ENCODE measurements at regions not wholly inside any gene's neighbourhood (a gene's known extent, or its start where the extent isn't known, plus 50 kb on each side); places are given as distances from the start of the nearest gene placed in this dataset.
A peak's percentile ranks its signal among the peaks of the same experiment; 100 is the strongest.
"Not testable (repeated sequence)": the region's sequence is repeated elsewhere in the genome, so short reads cannot be mapped to it uniquely, and the experiment has no call there.

- no peak for DNase-seq (ENCODE audit: low read depth in 1 of 2, low spot score in 1 of 2)
These were observed 510.3 kb downstream of the PLCL1 start for GRCh38 chr2:198314559-198315153.

- no peak for DNase-seq (ENCODE audit: low read depth in 1 of 2, low spot score in 1 of 2)
These were observed 508.4 kb downstream of the PLCL1 start for GRCh38 chr2:198312596-198313483.

- no peak for DNase-seq (ENCODE audit: low read depth in 1 of 2, low spot score in 1 of 2)
These were observed 506.6 kb downstream of the PLCL1 start for GRCh38 chr2:198311020-198311419.

- DNase-seq (ENCODE audit: low read depth in 1 of 2, low spot score in 1 of 2) = peak; percentile 5 to 20
These were observed 505.4 kb downstream of the PLCL1 start for GRCh38 chr2:198309673-198310280.

- DNase-seq (ENCODE audit: low read depth in 1 of 2, low spot score in 1 of 2) = no peak
These were observed 504.7 kb downstream of the PLCL1 start for GRCh38 chr2:198309081-198309480.

- no peak for DNase-seq (ENCODE audit: low read depth in 1 of 2, low spot score in 1 of 2)
These were observed 504.0 kb downstream of the PLCL1 start for GRCh38 chr2:198308368-198308767.

GRCh38 chr2:198307093-198307492 lies 502.7 kb downstream of the PLCL1 start:
- no peak for DNase-seq (ENCODE audit: low read depth in 1 of 2, low spot score in 1 of 2)

GRCh38 chr2:198304859-198305258 lies 500.5 kb downstream of the PLCL1 start:
- no peak for DNase-seq (ENCODE audit: low read depth in 1 of 2, low spot score in 1 of 2)

- no peak for DNase-seq (ENCODE audit: low read depth in 1 of 2, low spot score in 1 of 2)
These were observed 493.0 kb downstream of the PLCL1 start for GRCh38 chr2:198297350-198297749.

GRCh38 chr2:198296665-198297308 lies 492.4 kb downstream of the PLCL1 start:
- peak in 1 of 2 donors; percentile 12 for DNase-seq (ENCODE audit: low read depth in 1 of 2, low spot score in 1 of 2)

GRCh38 chr2:198293281-198293680 lies 488.9 kb downstream of the PLCL1 start:
- no peak for DNase-seq (ENCODE audit: low read depth in 1 of 2, low spot score in 1 of 2)

- no peak for DNase-seq (ENCODE audit: low read depth in 1 of 2, low spot score in 1 of 2)
These were observed 485.4 kb downstream of the PLCL1 start for GRCh38 chr2:198289811-198290210.

- no peak for DNase-seq (ENCODE audit: low read depth in 1 of 2, low spot score in 1 of 2)
These were observed 483.3 kb downstream of the PLCL1 start for GRCh38 chr2:198287706-198288105.

- no peak for DNase-seq (ENCODE audit: low read depth in 1 of 2, low spot score in 1 of 2)
These were observed 480.8 kb downstream of the PLCL1 start for GRCh38 chr2:198285216-198285615.

GRCh38 chr2:198283146-198283545 lies 478.8 kb downstream of the PLCL1 start:
- no peak for DNase-seq (ENCODE audit: low read depth in 1 of 2, low spot score in 1 of 2)

GRCh38 chr2:198282061-198282460 lies 477.7 kb downstream of the PLCL1 start:
- DNase-seq (ENCODE audit: low read depth in 1 of 2, low spot score in 1 of 2) = no peak

GRCh38 chr2:198280145-198280544 lies 475.8 kb downstream of the PLCL1 start:
- no peak for DNase-seq (ENCODE audit: low read depth in 1 of 2, low spot score in 1 of 2)

- DNase-seq (ENCODE audit: low read depth in 1 of 2, low spot score in 1 of 2) = no peak
These were observed 474.6 kb downstream of the PLCL1 start for GRCh38 chr2:198279026-198279425.

GRCh38 chr2:198277181-198277580 lies 472.8 kb downstream of the PLCL1 start:
- no peak for DNase-seq (ENCODE audit: low read depth in 1 of 2, low spot score in 1 of 2)

- DNase-seq (ENCODE audit: low read depth in 1 of 2, low spot score in 1 of 2) = no peak
These were observed 469.3 kb downstream of the PLCL1 start for GRCh38 chr2:198273660-198274059.

GRCh38 chr2:198270157-198270556 lies 465.8 kb downstream of the PLCL1 start:
- DNase-seq (ENCODE audit: low read depth in 1 of 2, low spot score in 1 of 2) = not testable (repeated sequence)

- DNase-seq (ENCODE audit: low read depth in 1 of 2, low spot score in 1 of 2) = no peak
These were observed 464.1 kb downstream of the PLCL1 start for GRCh38 chr2:198268519-198268918.

Data from stimulated activated CD4-positive, alpha-beta T cell treated with anti-CD3 and anti-CD28 coated beads, Interleukin-15, amount 100 ng/mL, for 1 hour (primary cell).